Kidney epithelial cell (primary cell): ENCODE measurements at regions not wholly inside any gene's neighbourhood (a gene's known extent, or its start where the extent isn't known, plus 50 kb on each side); places are given as distances from the start of the nearest gene placed in this dataset.

Experiments
- DNase-seq: peaks from one replicate; pipeline ENCODE4 v3.0.0-alpha.2; 2010; ENCODE audit warnings: low read depth
- H3K27me3 ChIP-seq: 2 replicates; pipeline ENCODE4 v1.6.0; 2011; ENCODE audit warnings: low read length; ENCODE audit not compliant: control insufficient read depth, insufficient read depth
- H3K36me3 ChIP-seq: 2 replicates; pipeline ENCODE4 v1.5.1; 2011; ENCODE audit warnings: low read length; ENCODE audit not compliant: control insufficient read depth, insufficient read depth
- H3K4me3 ChIP-seq: 2 replicates; pipeline ENCODE4 v1.5.1; 2011; ENCODE audit warnings: low read depth, mild to moderate bottlenecking, control low read depth, low read length
- CTCF ChIP-seq: IDR thresholded peaks from 2 replicates; pipeline ENCODE4 v1.5.1; 2011; ENCODE audit warnings: mild to moderate bottlenecking, moderate library complexity, low read length, control low read depth, inconsistent platforms; ENCODE audit not compliant: insufficient read depth, poor library complexity, severe bottlenecking

GRCh38 chr6:6781873-6782227 lies 193.3 kb downstream of the LY86 start:
- no peaks in the 10 kb centered on the region for H3K36me3 ChIP-seq
- DNase-seq, result no peak
- H3K27me3 ChIP-seq, result no peaks in the 10 kb centered on the region
- no peak for TF ChIP-seq CTCF
- no peak overlapping the region for H3K4me3 ChIP-seq

GRCh38 chr6:6783721-6784120 lies 195.2 kb downstream of the LY86 start:
- no peak for DNase-seq
- no peaks in the 10 kb centered on the region for H3K27me3 ChIP-seq
- no peak overlapping the region for H3K4me3 ChIP-seq
- TF ChIP-seq CTCF, result no peak
- no peaks in the 10 kb centered on the region for H3K36me3 ChIP-seq

GRCh38 chr6:6784514-6785162 lies 196.1 kb downstream of the LY86 start:
- Histone ChIP-seq H3K27me3 (no peaks in the 10 kb centered on the region), H3K36me3 (no peaks in the 10 kb centered on the region), H3K4me3 (no peak overlapping the region)
- DNase-seq, result no peak
- no peak for TF ChIP-seq CTCF

- Histone ChIP-seq H3K4me3 (no peak overlapping the region), H3K36me3 (no peaks in the 10 kb centered on the region), H3K27me3 (no peaks in the 10 kb centered on the region)
- no peak for DNase-seq
- TF ChIP-seq CTCF, result no peak
Observed at GRCh38 chr6:6785163-6785521, 196.6 kb downstream of the LY86 start.

GRCh38 chr6:6788394-6789032 lies 200.0 kb downstream of the LY86 start:
- no peak overlapping the region for H3K4me3 ChIP-seq
- no peaks in the 10 kb centered on the region for H3K36me3 ChIP-seq
- DNase-seq, result no peak
- no peaks in the 10 kb centered on the region for H3K27me3 ChIP-seq
- TF ChIP-seq CTCF, result peak; percentile 38

- no peaks in the 10 kb centered on the region for H3K36me3 ChIP-seq
- TF ChIP-seq CTCF, result no peak
- DNase-seq, result no peak
- no peak overlapping the region for H3K4me3 ChIP-seq
- H3K27me3 ChIP-seq, result no peaks in the 10 kb centered on the region
Observed at GRCh38 chr6:6790393-6790792, 201.9 kb downstream of the LY86 start.
